Mesenchymal stem cell (in vitro differentiated cells and primary cell): ENCODE measurements at regions not wholly inside any gene's neighbourhood (a gene's known extent, or its start where the extent isn't known, plus 50 kb on each side); places are given as distances from the start of the nearest gene placed in this dataset.

Experiments
- DNase-seq: peaks from one replicate; pipeline ENCODE4 v3.0.0-alpha.2; 2013
- H2AFZ ChIP-seq: one replicate; pipeline ENCODE4 v1.6.1; 2013; ENCODE audit warnings: low read depth, mild to moderate bottlenecking, control low read depth, inconsistent platforms, low read length, moderate library complexity
- H2AK5ac ChIP-seq: 2 replicates; pipeline ENCODE4 v1.6.1; 2013; ENCODE audit warnings: low read length, moderate library complexity, mild to moderate bottlenecking, inconsistent platforms; ENCODE audit not compliant: severe bottlenecking
- H2BK120ac ChIP-seq: one replicate; pipeline ENCODE4 v1.6.1; 2013; ENCODE audit warnings: low read depth, mild to moderate bottlenecking, inconsistent platforms, low read length, moderate library complexity
- H2BK12ac ChIP-seq, 2 experiments: one replicate each; pipeline ENCODE4 v1.6.1; 2013; ENCODE audit warnings: inconsistent platforms in 2 of 2, low read length in 2 of 2, mild to moderate bottlenecking in 2 of 2, moderate library complexity in 2 of 2, control low read depth in 1 of 2
- H2BK15ac ChIP-seq: one replicate; pipeline ENCODE4 v1.6.1; 2013; ENCODE audit warnings: mild to moderate bottlenecking, low read depth, inconsistent platforms; ENCODE audit not compliant: poor library complexity, severe bottlenecking
- H2BK5ac ChIP-seq: 2 replicates; pipeline ENCODE4 v1.6.1; 2013; ENCODE audit warnings: low read depth, mild to moderate bottlenecking, low read length, control low read depth, inconsistent platforms; ENCODE audit not compliant: poor library complexity, severe bottlenecking
- H3K14ac ChIP-seq, 2 experiments: one replicate each; pipeline ENCODE4 v1.6.1; 2013; ENCODE audit warnings: inconsistent platforms in 2 of 2, low read length in 2 of 2, control low read depth in 1 of 2, mild to moderate bottlenecking in 1 of 2, moderate library complexity in 1 of 2
- H3K18ac ChIP-seq, 2 experiments: one replicate each; pipeline ENCODE4 v1.6.1; 2013; ENCODE audit warnings: inconsistent platforms in 2 of 2, low read length in 2 of 2, control low read depth in 1 of 2, low read depth in 1 of 2, mild to moderate bottlenecking in 1 of 2
- H3K23ac ChIP-seq, 2 experiments: one replicate each; pipeline ENCODE4 v1.6.1; 2013; ENCODE audit warnings: inconsistent platforms in 2 of 2, low read length in 2 of 2, mild to moderate bottlenecking in 2 of 2, moderate library complexity in 2 of 2, control low read depth in 1 of 2
- H3K27ac ChIP-seq: 2 replicates; pipeline ENCODE4 v1.5.1; 2013; ENCODE audit warnings: mild to moderate bottlenecking, moderate library complexity, low read length, control low read depth, inconsistent platforms; ENCODE audit not compliant: poor library complexity, severe bottlenecking
- H3K27me3 ChIP-seq, 2 experiments: 2 replicates each; pipeline versions ENCODE4 v1.6.1 to v1.7.0; 2013; ENCODE audit warnings: low read length in 2 of 2, mild to moderate bottlenecking in 2 of 2, moderate library complexity in 2 of 2, control low read depth in 1 of 2, inconsistent platforms in 1 of 2; ENCODE audit not compliant: control insufficient read depth in 1 of 2, insufficient read depth in 1 of 2
- H3K36me3 ChIP-seq, 2 experiments: 2 replicates each; pipeline versions ENCODE4 v1.6.1 to v1.7.0; 2013; ENCODE audit warnings: low read length in 2 of 2, control low read depth in 1 of 2, inconsistent platforms in 1 of 2, low read depth in 1 of 2, mild to moderate bottlenecking in 1 of 2; ENCODE audit not compliant: insufficient read depth in 2 of 2, control insufficient read depth in 1 of 2
- H3K4ac ChIP-seq, 2 experiments: one replicate each; pipeline ENCODE4 v1.6.1; 2013; ENCODE audit warnings: inconsistent platforms in 2 of 2, low read length in 2 of 2, mild to moderate bottlenecking in 2 of 2, moderate library complexity in 2 of 2, control low read depth in 1 of 2, low read depth in 1 of 2
- H3K4me1 ChIP-seq: 2 replicates; pipeline ENCODE4 v1.6.1; 2013; ENCODE audit warnings: low read depth, low read length, control low read depth; ENCODE audit not compliant: control insufficient read depth, insufficient read depth
- H3K4me2 ChIP-seq: 2 replicates; pipeline ENCODE4 v1.6.1; 2013; ENCODE audit warnings: low read length, mild to moderate bottlenecking, inconsistent platforms; ENCODE audit not compliant: poor library complexity, severe bottlenecking
- H3K4me3 ChIP-seq, 2 experiments: 2 replicates each; pipeline versions ENCODE4 v1.5.1 to v1.7.0; 2013; ENCODE audit warnings: low read length in 2 of 2, mild to moderate bottlenecking in 2 of 2, control low read depth in 1 of 2, low read depth in 1 of 2; ENCODE audit not compliant: insufficient read depth in 1 of 2
- H3K79me1 ChIP-seq: replicated peaks from 2 replicates; pipeline ENCODE4 v1.6.1; 2013; ENCODE audit warnings: mild to moderate bottlenecking, control low read depth, low read length, inconsistent platforms; ENCODE audit not compliant: poor library complexity, severe bottlenecking
- H3K9ac ChIP-seq: 2 replicates; pipeline ENCODE4 v1.7.0; 2013; ENCODE audit warnings: mild to moderate bottlenecking, low read length, moderate library complexity
- H3K9me3 ChIP-seq: 2 replicates; pipeline ENCODE4 v1.7.0; 2013; ENCODE audit warnings: mild to moderate bottlenecking, low read length; ENCODE audit not compliant: control insufficient read depth
- H4K8ac ChIP-seq: one replicate; pipeline ENCODE4 v1.6.1; 2013; ENCODE audit warnings: inconsistent platforms, mild to moderate bottlenecking, low read length, moderate library complexity
- H4K91ac ChIP-seq: one replicate; pipeline ENCODE4 v1.6.1; 2013; ENCODE audit warnings: mild to moderate bottlenecking, low read length, inconsistent platforms
- WGBS: methylation state at CpG from one replicate; pipeline ENCODE4 v1.1.7; 2013; ENCODE audit warnings: mixed read lengths; 5-methylcytosine and 5-hydroxymethylcytosine counted together

DNA sequence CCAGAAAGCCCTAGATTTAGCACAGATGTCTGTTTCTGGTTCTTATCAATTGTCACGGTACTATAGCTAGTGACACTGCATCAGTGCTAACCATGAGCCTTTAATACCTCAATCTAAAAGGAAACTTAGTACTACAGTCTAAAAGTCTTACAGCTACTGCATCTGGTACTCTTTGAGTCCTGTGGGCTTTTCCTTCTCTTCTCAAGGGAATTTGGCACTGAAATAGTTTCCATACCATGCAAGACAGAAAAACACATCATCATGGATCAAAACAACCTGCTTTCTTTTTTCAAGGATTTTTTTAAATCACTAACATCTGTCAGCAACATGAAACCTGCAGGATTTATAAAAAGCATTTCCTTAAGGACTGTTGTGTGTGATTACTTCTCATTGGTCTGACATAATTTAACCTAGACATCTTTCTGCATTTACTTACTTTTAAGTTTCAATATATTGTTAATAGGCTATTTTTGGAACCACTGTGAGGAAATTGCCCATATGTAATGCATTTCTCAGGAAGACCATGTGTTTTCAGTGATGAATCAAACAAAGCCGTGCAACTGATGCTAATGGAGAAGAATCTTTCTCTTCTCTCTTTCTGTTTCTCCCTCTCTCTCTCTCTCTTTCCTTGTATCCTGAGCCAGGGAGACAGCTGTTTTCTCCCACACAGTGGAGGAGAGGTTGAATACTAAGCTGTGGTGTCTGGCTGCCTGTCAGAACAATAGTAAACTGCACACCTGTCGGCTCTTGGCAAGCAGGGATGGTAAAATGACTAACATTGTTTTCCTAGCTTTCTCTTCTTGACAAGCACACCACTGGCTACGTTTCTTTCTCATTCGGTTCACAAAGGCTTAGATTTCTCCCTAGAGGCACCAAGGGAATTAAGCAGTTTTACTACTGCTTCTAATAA lies 273.4 kb downstream of the CSNK1G3 start:
- Histone ChIP-seq H3K9me3 (peaks cover 22% of the 10 kb centered on the region), H3K36me3 (no peaks in the 10 kb centered on the region), H2BK5ac (no peak overlapping the region), H2BK12ac (peak overlapping the region in 1 of 2 experiments; percentile 52), H3K18ac (no peak overlapping the region), H3K27ac (no peak overlapping the region), H2BK15ac (no peak overlapping the region), H3K27me3 (no peaks in the 10 kb centered on the region), H4K8ac (no peak overlapping the region), H2BK120ac (no peak overlapping the region), H2AK5ac (no peak overlapping the region), H3K4me2 (peak overlapping the region; percentile 44), H3K4me3 (peak overlapping the region in 1 of 2 experiments; percentile 59), H4K91ac (no peak overlapping the region), H3K23ac (no peak overlapping the region), H3K4ac (no peak overlapping the region), H3K79me1 (no peaks in the 10 kb centered on the region), H3K9ac (peak overlapping the region; percentile 44), H2AFZ (no peak overlapping the region), H3K14ac (no peak overlapping the region), H3K4me1 (no peaks in the 10 kb centered on the region)
- peak; percentile 47 for DNase-seq
- WGBS = 40% methylated on average over 3 of the region's 5 CpGs

DNA sequence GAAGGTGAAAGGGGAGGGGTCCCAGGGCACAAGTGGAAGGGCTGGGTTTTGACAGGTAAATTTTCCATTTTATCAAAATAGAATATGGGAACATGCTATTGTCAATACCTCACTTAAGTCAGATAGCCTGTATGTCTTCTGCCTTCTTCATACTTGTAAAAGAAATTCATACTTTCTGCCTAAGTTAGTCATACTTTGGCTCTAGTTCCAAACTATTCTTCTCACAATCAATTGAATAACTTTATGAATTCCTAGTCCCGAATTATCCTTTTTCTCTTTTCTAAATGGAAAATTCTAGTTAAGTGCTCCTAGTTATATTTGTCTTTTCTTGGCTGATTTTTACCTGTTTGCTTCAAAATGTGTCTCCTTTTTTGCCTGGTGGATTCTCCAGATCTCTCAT lies 271.4 kb downstream of the CSNK1G3 start:
- Histone ChIP-seq H3K79me1 (no peaks in the 10 kb centered on the region), H4K91ac (no peak overlapping the region), H2AK5ac (no peak overlapping the region), H3K27ac (no peak overlapping the region), H2BK120ac (no peak overlapping the region), H3K14ac (no peak overlapping the region), H3K9ac (no peak overlapping the region), H3K4ac (no peak overlapping the region), H3K18ac (no peak overlapping the region), H2BK12ac (no peak overlapping the region), H3K23ac (no peak overlapping the region), H2AFZ (no peak overlapping the region), H3K9me3 (peaks cover 2% of the 10 kb centered on the region), H2BK5ac (no peak overlapping the region), H3K4me3 (no peak overlapping the region), H3K4me2 (no peak overlapping the region), H4K8ac (no peak overlapping the region), H3K36me3 (no peaks in the 10 kb centered on the region), H3K27me3 (no peaks in the 10 kb centered on the region), H3K4me1 (no peaks in the 10 kb centered on the region), H2BK15ac (no peak overlapping the region)
- no CpG with 5 or more reads among the region's 1 CpG for WGBS
- no peak for DNase-seq

DNA sequence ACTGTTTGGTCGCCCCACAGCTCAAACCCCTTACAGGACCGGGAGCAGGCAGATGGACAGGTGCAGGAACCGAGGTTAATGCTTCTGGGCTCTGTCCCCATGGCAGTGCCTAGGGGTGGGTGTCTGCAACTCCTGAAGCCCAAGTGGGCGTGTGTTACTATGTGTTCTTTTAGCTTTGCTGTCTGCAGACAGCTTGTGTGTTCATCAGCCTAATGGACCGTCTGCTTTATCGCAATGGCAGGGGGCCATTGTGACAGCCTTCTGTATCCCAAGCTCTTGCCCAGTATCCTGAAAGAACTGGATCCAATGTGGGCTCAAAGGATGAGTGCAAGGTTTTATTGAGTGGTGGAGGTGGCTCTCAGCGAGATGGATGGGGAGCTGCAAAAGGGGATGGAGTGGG lies 266.7 kb downstream of the CSNK1G3 start:
- no peak overlapping the region for H2AK5ac ChIP-seq
- no peaks in the 10 kb centered on the region for H3K27me3 ChIP-seq
- H3K4me3 ChIP-seq = no peak overlapping the region
- no peaks in the 10 kb centered on the region for H3K36me3 ChIP-seq
- no peak overlapping the region for H2BK5ac ChIP-seq
- no peak overlapping the region for H2BK120ac ChIP-seq
- H3K23ac ChIP-seq = no peak overlapping the region
- H3K79me1 ChIP-seq = no peaks in the 10 kb centered on the region
- H2BK12ac ChIP-seq = no peak overlapping the region
- no peak overlapping the region for H2BK15ac ChIP-seq
- no peak overlapping the region for H3K4ac ChIP-seq
- no peak overlapping the region for H3K18ac ChIP-seq
- no peak overlapping the region for H4K8ac ChIP-seq
- H3K27ac ChIP-seq = no peak overlapping the region
- H3K9me3 ChIP-seq = no peaks in the 10 kb centered on the region
- no peak overlapping the region for H3K9ac ChIP-seq
- no peak for DNase-seq
- H3K4me1 ChIP-seq = no peaks in the 10 kb centered on the region
- no peak overlapping the region for H4K91ac ChIP-seq
- WGBS = 96% methylated on average over 6 of the region's 7 CpGs
- no peak overlapping the region for H3K14ac ChIP-seq
- no peak overlapping the region for H3K4me2 ChIP-seq
- H2AFZ ChIP-seq = no peak overlapping the region

DNA sequence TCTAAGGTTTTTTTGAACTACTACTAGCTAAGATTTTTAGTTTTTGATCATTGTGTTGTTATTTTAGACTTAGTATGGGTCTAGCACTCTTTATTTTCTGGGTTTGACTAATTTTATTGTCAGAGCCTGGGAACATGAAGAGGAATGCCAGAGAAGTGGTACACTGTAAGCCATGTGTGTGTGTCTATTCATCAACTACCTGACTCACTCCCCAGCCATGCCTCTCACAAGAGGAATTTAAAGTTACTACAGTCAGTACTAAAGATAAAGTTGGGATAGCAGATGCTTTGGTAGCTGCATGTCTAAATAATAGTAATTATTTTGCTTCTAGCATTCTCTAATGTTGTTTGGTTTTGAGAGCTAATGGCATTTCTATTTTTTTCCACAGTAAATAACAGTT lies 264.8 kb downstream of the CSNK1G3 start:
- no peak overlapping the region for H3K27ac ChIP-seq
- peaks cover 12% of the 10 kb centered on the region for H3K9me3 ChIP-seq
- peak; percentile 57 for DNase-seq
- H3K4me3 ChIP-seq = no peak overlapping the region
- no peak overlapping the region for H2BK5ac ChIP-seq
- no peaks in the 10 kb centered on the region for H3K36me3 ChIP-seq
- H3K4me1 ChIP-seq = no peaks in the 10 kb centered on the region
- no peak overlapping the region for H2AK5ac ChIP-seq
- no peak overlapping the region for H2AFZ ChIP-seq
- no peak overlapping the region for H3K4me2 ChIP-seq
- H3K79me1 ChIP-seq = no peaks in the 10 kb centered on the region
- H3K18ac ChIP-seq = no peak overlapping the region
- H3K14ac ChIP-seq = no peak overlapping the region
- H4K91ac ChIP-seq = no peak overlapping the region
- H2BK12ac ChIP-seq = no peak overlapping the region
- H3K23ac ChIP-seq = no peak overlapping the region
- H3K27me3 ChIP-seq = no peaks in the 10 kb centered on the region
- no peak overlapping the region for H3K9ac ChIP-seq
- no peak overlapping the region for H4K8ac ChIP-seq
- H3K4ac ChIP-seq = no peak overlapping the region
- no peak overlapping the region for H2BK120ac ChIP-seq
- H2BK15ac ChIP-seq = no peak overlapping the region
